AG04450 (cell line): ENCODE measurements at regions not wholly inside any gene's neighbourhood (a gene's known extent, or its start where the extent isn't known, plus 50 kb on each side); places are given as distances from the start of the nearest gene placed in this dataset.

Source experiments
- CTCF ChIA-PET: fragments of 300-600, 350-600 bp; formaldehyde crosslinking; extraction: SDS; loops from one replicate; lab custom pipeline; 2022; ENCODE audit warnings: antibody characterized with exemption, inconsistent platforms; lab: Charles Lee
- POLR2A ChIA-PET: fragments of 350-600 bp; formaldehyde crosslinking; extraction: SDS; loops from one replicate; lab custom pipeline; 2021; ENCODE audit warnings: antibody characterized with exemption, inconsistent platforms; lab: Yijun Ruan, JAX
- DNase-seq: peaks from one replicate; pipeline ENCODE4 v3.0.0-alpha.2; 2011; ENCODE audit warnings: low read depth, low spot score
- H3K27ac ChIP-seq: one replicate; pipeline ENCODE4 v1.5.1; 2012; ENCODE audit warnings: low read depth, low read length, control low read depth
- H3K27me3 ChIP-seq: one replicate; pipeline ENCODE4 v1.6.0; 2012; ENCODE audit warnings: low read length; ENCODE audit not compliant: control insufficient read depth, insufficient read depth
- H3K4me3 ChIP-seq: 2 replicates; pipeline ENCODE4 v1.5.1; 2011; ENCODE audit warnings: mild to moderate bottlenecking, low read depth, low read length, control low read depth
- H3K9me3 ChIP-seq: 2 replicates; pipeline ENCODE4 v1.5.1; 2012; ENCODE audit warnings: low read length; ENCODE audit not compliant: control insufficient read depth, insufficient read depth
- TF ChIP-seq, protein P1 (sequence below): IDR thresholded peaks from 2 replicates; pipeline ENCODE4 v1.5.1; 2011; ENCODE audit warnings: low read depth, low read length, control low read depth, inconsistent platforms

DNA sequence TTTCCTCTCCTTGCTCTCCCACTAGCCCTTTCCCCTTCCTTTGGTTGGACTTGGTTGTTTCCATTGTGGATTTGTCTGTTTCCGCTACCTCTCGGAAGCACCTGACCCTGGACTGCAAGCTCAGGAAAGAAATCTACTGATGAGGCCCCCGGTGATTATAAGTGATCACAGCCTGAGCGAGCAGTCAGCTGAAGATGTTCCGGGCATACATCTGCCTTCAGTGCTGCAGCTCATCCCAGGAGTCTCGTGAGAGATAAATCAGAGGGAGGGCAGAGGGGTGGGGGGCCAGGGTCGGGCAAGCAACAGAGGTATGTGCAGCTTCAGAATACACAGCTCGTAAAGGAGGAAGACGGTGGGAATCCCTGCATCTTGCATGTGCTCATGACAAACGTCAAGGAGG lies 102.1 kb downstream of the MRPL46 start:
- ChIA-PET POLR2A (no interaction called here), CTCF (no interaction called here)
- DNase-seq, result no peak
- Histone ChIP-seq H3K27ac (no peak overlapping the region), H3K9me3 (no peaks in the 10 kb centered on the region; the same call in 1 of the 2 replicates), H3K4me3 (no peak overlapping the region), H3K27me3 (no peaks in the 10 kb centered on the region)
- TF ChIP-seq, protein P1, sequence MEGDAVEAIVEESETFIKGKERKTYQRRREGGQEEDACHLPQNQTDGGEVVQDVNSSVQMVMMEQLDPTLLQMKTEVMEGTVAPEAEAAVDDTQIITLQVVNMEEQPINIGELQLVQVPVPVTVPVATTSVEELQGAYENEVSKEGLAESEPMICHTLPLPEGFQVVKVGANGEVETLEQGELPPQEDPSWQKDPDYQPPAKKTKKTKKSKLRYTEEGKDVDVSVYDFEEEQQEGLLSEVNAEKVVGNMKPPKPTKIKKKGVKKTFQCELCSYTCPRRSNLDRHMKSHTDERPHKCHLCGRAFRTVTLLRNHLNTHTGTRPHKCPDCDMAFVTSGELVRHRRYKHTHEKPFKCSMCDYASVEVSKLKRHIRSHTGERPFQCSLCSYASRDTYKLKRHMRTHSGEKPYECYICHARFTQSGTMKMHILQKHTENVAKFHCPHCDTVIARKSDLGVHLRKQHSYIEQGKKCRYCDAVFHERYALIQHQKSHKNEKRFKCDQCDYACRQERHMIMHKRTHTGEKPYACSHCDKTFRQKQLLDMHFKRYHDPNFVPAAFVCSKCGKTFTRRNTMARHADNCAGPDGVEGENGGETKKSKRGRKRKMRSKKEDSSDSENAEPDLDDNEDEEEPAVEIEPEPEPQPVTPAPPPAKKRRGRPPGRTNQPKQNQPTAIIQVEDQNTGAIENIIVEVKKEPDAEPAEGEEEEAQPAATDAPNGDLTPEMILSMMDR, result no peak

DNA sequence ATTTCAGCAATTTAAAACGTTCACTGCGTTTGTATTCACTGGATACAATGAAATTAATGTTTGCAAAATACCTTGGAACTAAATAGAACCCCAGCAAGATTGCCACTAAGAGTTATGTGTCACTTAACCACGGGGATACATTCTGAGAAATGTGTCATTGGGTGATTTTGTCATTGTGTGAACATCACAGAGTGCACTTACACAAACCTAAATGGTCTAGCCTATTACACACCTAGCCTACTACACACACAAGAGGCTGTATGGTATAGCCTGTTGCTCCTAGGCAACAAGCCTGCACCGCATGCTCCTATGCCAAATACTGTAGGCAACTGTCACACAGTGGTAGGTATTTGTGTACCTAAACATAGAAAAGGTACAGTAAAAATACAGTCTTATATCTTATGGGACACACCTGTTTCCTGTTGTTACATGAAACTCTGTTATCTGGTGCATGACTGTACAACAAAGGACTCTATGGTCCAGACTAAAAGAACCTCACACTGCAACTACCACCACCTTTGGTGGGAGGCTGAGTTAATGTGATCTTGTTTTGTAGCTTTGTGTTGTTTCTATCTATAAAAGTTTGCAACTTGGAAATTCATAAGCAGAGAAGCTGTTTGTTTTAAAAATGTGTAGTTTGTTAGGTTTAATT lies 92.2 kb upstream of the NTRK3 start:
- no peaks in the 10 kb centered on the region for H3K9me3 ChIP-seq
- no peak overlapping the region for H3K4me3 ChIP-seq
- no peak overlapping the region for H3K27ac ChIP-seq
- TF ChIP-seq, protein P1, result no peak
- no peaks in the 10 kb centered on the region for H3K27me3 ChIP-seq
- CTCF ChIA-PET, result no interaction called here
- POLR2A ChIA-PET, result no interaction called here
- DNase-seq, result no peak

DNA sequence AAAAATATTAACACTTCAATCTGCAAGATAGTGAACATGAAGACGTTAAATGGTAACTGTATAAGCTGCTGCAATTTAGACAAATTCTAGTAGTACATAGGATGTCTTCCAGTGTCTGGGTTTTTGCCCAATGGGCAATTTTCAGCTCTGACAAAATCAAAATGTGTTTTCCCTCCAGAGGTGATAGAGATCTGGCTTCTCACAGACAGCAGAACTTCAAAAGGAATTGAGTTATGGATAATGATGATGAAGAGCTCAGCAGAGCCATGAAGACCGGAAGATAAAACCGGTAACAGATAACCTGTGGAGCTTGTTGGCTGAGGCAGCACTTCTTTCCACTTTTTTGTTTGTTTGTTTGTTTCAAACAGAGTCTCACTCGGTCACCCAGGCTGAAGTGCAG lies 89.4 kb upstream of the NTRK3 start:
- H3K27me3 ChIP-seq, result no peaks in the 10 kb centered on the region
- ChIA-PET POLR2A (no interaction called here), CTCF (no interaction called here)
- TF ChIP-seq, protein P1, result no peak
- no peak for DNase-seq
- no peaks in the 10 kb centered on the region for H3K9me3 ChIP-seq
- no peak overlapping the region for H3K4me3 ChIP-seq
- no peak overlapping the region for H3K27ac ChIP-seq

DNA sequence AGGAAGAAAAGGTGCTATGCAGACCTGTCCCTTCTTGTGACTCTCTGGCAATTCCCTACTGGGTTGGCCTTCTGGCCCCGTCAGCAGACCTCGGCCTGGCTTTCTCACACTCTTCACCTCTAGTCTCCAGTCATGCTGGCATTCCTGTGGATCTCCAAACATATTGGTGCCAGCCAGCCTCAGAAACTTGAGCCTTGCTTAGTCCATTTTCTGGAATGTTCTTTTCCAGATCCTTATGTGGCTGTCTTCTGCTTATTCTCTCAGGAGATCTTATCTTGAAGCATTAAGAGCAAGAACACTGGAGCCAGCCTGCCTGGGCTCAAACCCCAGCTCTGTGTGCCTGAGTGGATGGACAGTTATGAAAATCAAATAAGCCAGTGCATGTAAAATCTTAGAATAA lies 88.2 kb upstream of the NTRK3 start:
- Histone ChIP-seq H3K9me3 (no peaks in the 10 kb centered on the region), H3K4me3 (no peak overlapping the region), H3K27ac (no peak overlapping the region), H3K27me3 (no peaks in the 10 kb centered on the region)
- TF ChIP-seq, protein P1, result no peak
- POLR2A ChIA-PET, result no interaction called here
- no peak for DNase-seq
- CTCF ChIA-PET, result no interaction called here

DNA sequence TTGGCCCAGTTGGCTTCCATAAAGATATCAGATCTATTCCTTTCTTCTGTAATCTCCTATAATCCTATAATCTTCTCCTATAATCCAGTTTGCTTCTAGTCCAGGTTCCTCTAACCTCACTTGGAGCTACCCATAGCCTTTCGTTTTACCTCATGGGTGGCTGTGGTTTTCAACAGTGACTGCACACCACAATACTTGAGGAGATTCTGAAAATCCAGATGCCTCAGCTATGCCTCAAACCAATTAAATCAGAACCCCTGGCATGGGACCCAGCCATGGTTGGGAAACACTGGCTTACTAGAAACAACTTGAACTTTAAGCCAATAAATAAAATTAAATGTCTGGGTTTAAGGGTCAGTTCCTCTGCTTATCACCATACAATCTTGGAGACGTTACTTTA lies 86.1 kb upstream of the NTRK3 start:
- no peak for DNase-seq
- ChIA-PET POLR2A (no interaction called here), CTCF (interaction anchor here (0.5 kb wide), 1 partner anchor 653 kb away, joined by 3 read pairs; no protein-coding TSS in a partner anchor)

More for the DNA sequence above, 86.1 kb upstream of the NTRK3 start:
- Histone ChIP-seq H3K4me3 (no peak overlapping the region), H3K27ac (no peak overlapping the region), H3K27me3 (no peaks in the 10 kb centered on the region), H3K9me3 (no peaks in the 10 kb centered on the region)
- TF ChIP-seq, protein P1, result no peak
